ENCODE measurements at regions not wholly inside any gene's neighbourhood (a gene's known extent, or its start where the extent isn't known, plus 50 kb on each side); places are given as distances from the start of the nearest gene placed in this dataset.

DNA sequence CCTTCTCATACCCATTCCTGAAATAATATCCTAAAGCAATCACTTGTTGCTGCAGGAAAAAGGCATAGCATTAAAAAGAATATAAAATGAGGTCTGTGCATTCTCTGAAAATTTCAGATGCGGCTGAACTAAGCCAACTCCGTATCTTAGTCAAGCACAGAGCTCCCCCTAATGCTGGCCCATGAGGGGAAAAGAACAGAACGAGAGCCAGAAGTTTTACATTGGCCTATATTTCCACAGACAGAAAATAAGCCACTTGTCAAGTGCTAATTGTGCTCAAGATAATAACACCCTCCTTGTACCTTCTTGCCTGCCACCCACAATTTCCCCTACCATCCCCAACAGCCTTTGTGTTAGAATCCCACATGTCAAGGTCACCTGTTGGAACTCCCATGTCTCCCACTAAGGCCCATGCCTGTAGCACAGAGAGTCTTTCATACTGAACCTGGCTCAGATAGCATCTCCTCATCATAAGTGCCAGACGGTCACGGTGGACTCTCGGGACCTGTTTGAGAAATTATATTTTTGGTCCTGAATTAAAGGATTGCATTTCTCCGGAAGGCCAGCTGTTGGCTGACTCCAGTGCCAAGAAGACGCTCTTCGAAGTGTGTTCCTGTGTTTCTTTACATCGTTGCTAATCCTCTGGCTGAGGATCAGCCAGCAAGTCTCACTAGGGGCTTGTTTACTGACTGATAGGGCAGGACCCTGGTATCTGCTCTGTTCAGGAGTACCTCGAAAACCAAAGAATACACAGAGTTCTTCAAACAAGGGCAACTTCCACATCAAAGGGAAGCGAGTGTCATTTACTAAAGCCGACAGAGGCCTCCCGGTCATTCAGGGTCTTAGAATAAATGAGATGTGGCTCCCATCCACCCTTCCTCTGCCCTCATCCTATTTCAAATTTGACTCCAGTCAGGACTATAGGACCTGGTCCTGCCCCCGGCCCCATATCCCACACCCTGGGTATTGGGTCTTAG is 183.4 kb upstream of the FBXL4 start:
- no peak overlapping the region for H3K56ac ChIP-seq (ENCODE audit: insufficient read length, low read depth, low read length)
- H3K14ac ChIP-seq (ENCODE audit: insufficient read depth, low read length): no peak overlapping the region
- H2AFZ ChIP-seq (ENCODE audit: low read length): no peak overlapping the region
- H3K4me3 Mint-ChIP-seq: no peak overlapping the region
- H4K91ac ChIP-seq (ENCODE audit: insufficient read length, low read depth, low read length): no peak overlapping the region
- H3K36me3 Mint-ChIP-seq (ENCODE audit: insufficient read depth in 1 of 3, low read depth in 3 of 3): no peaks in the 10 kb centered on the region
- H3T11ph ChIP-seq (ENCODE audit: low read length): no peak overlapping the region
- no peaks in the 10 kb centered on the region for H3K9me3 Mint-ChIP-seq
- no peaks in the 10 kb centered on the region for H3K4me1 ChIP-seq (ENCODE audit: insufficient read depth, low read length)
- H3K23ac ChIP-seq (ENCODE audit: insufficient read length, low read depth, low read length): no peak overlapping the region
- no peak overlapping the region for H2BK15ac ChIP-seq (ENCODE audit: low read depth, low read length)
- H2BK120ac ChIP-seq (ENCODE audit: low read depth, low read length, poor library complexity, severe bottlenecking): no peak overlapping the region
- H3K79me1 ChIP-seq (ENCODE audit: insufficient read depth, low read depth, low read length, poor library complexity, severe bottlenecking): no peaks in the 10 kb centered on the region
- no peak overlapping the region for H3K18ac ChIP-seq (ENCODE audit: insufficient read length, low read depth, low read length)
- no peaks in the 10 kb centered on the region for H3K23me2 ChIP-seq (ENCODE audit: insufficient read length, low read depth, low read length, poor library complexity, severe bottlenecking)
- peaks cover 0 to 9% of the 10 kb centered on the region in 2 experiments; a peak in 3 of 4 replicates for H3K4me1 Mint-ChIP-seq
- no peak overlapping the region for H3K27ac ChIP-seq (ENCODE audit: insufficient read length, low read depth, low read length)
- H3K27me3 Mint-ChIP-seq (ENCODE audit: low read depth): no peaks in the 10 kb centered on the region; the same call in 1 of the 2 replicates
- no peak overlapping the region; a peak in 1 of 7 replicates for H3K27ac Mint-ChIP-seq
- H2BK12ac ChIP-seq (ENCODE audit: insufficient read length, low read depth, low read length): no peak overlapping the region
- no peak overlapping the region for H3K4ac ChIP-seq (ENCODE audit: low read depth, low read length)
- no peaks in the 10 kb centered on the region for H4K20me1 ChIP-seq (ENCODE audit: control insufficient read depth, insufficient read depth, insufficient read length)
- no CpG with 5 or more reads among the region's 15 CpGs for WGBS (ENCODE audit: extremely low coverage, insufficient read length, low lambda C conversion rate)
- no peak overlapping the region for H4K8ac ChIP-seq (replicated peaks; ENCODE audit: insufficient read length, low read depth, low read length)
- no peak overlapping the region for H2BK20ac ChIP-seq (ENCODE audit: low read depth, low read length, poor library complexity, severe bottlenecking)
- DNase-seq: no peak
- no peaks in the 10 kb centered on the region for H3K79me2 ChIP-seq (ENCODE audit: insufficient read depth, low read length)
- TF ChIP-seq, protein P1, sequence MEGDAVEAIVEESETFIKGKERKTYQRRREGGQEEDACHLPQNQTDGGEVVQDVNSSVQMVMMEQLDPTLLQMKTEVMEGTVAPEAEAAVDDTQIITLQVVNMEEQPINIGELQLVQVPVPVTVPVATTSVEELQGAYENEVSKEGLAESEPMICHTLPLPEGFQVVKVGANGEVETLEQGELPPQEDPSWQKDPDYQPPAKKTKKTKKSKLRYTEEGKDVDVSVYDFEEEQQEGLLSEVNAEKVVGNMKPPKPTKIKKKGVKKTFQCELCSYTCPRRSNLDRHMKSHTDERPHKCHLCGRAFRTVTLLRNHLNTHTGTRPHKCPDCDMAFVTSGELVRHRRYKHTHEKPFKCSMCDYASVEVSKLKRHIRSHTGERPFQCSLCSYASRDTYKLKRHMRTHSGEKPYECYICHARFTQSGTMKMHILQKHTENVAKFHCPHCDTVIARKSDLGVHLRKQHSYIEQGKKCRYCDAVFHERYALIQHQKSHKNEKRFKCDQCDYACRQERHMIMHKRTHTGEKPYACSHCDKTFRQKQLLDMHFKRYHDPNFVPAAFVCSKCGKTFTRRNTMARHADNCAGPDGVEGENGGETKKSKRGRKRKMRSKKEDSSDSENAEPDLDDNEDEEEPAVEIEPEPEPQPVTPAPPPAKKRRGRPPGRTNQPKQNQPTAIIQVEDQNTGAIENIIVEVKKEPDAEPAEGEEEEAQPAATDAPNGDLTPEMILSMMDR (conservative IDR thresholded peaks at IDR 0.05): peak; percentile 52; the same call in 2 of the 3 replicates
- H2AK5ac ChIP-seq (ENCODE audit: insufficient read length, low read length): no peak overlapping the region
- no peak overlapping the region for H3K4me2 ChIP-seq (ENCODE audit: insufficient read depth, insufficient read length, low read length)
- H4K5ac ChIP-seq (ENCODE audit: insufficient read length, low read depth, low read length): no peak overlapping the region
- H3K27me3 ChIP-seq (ENCODE audit: insufficient read depth, low read length): no peaks in the 10 kb centered on the region
- no peak overlapping the region for H3K9ac ChIP-seq (ENCODE audit: extremely low read depth, insufficient read length, low read length)
- no peaks in the 10 kb centered on the region for H3K9me3 ChIP-seq (ENCODE audit: control insufficient read depth, low read depth, low read length)
- H2BK5ac ChIP-seq (ENCODE audit: insufficient read length, low read length): no peak overlapping the region
